WERI-Rb-1 (cell line): ENCODE measurements at regions not wholly inside any gene's neighbourhood (a gene's known extent, or its start where the extent isn't known, plus 50 kb on each side); places are given as distances from the start of the nearest gene placed in this dataset.

Experiments used
- DNase-seq: peaks from one replicate; pipeline ENCODE4 v3.0.0-alpha.2; 2020
- H3K27ac ChIP-seq: fragments of 250-450 bp; sonication (Bioruptor Pico); 2 replicates; pipeline ENCODE4 v1.5.1; 2020; ENCODE audit warnings: mild to moderate bottlenecking, moderate library complexity
- H3K27me3 ChIP-seq: fragments of 250-450 bp; sonication (Bioruptor Pico); 2 replicates; pipeline ENCODE4 v1.5.1; 2021; ENCODE audit warnings: mild to moderate bottlenecking, low read depth, moderate library complexity; ENCODE audit not compliant: insufficient read depth, severe bottlenecking
- H3K36me3 ChIP-seq: fragments of 250-450 bp; sonication (Bioruptor Pico); 2 replicates; pipeline ENCODE4 v1.5.1; 2020; ENCODE audit warnings: mild to moderate bottlenecking, moderate library complexity
- H3K4me3 ChIP-seq: 2 replicates; pipeline ENCODE4 v1.5.1; 2011; ENCODE audit warnings: low read depth, mild to moderate bottlenecking, control low read depth, low read length
- H3K9me3 ChIP-seq: fragments of 250-450 bp; sonication (Bioruptor Pico); 2 replicates; pipeline ENCODE4 v1.5.1; 2021; ENCODE audit warnings: mild to moderate bottlenecking, moderate library complexity; ENCODE audit not compliant: severe bottlenecking
- TF ChIP-seq, protein P1 (sequence below): IDR thresholded peaks from 2 replicates; pipeline ENCODE4 v1.5.1; 2011; ENCODE audit warnings: low read depth, mild to moderate bottlenecking, control low read depth, inconsistent platforms, low read length

DNA sequence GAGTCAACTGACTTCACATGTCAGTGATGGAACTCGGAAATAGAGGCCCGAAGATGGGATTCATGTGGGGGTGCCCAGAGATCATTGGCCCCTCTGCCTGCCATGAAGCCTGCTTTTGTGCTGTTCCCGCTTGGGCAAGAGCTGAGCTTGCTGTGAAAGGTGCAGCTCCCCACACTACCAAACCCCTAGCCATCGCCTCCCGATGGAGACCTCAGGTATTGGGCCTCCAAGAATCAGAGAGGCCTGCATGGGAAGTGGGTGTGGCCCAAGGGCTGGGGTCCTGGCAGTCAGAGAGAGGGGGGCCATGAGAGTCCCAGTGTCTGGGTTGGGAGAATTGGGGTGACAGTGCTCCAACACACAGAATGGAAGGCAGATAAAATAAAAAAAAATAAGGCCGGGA lies 160.9 kb downstream of the SOD2 start:
- H3K9me3 ChIP-seq = no peaks in the 10 kb centered on the region
- H3K4me3 ChIP-seq = no peak overlapping the region
- peaks cover 46% of the 10 kb centered on the region for H3K27me3 ChIP-seq
- no peak for DNase-seq
- H3K36me3 ChIP-seq = no peaks in the 10 kb centered on the region
- H3K27ac ChIP-seq = no peak overlapping the region
- TF ChIP-seq, protein P1, sequence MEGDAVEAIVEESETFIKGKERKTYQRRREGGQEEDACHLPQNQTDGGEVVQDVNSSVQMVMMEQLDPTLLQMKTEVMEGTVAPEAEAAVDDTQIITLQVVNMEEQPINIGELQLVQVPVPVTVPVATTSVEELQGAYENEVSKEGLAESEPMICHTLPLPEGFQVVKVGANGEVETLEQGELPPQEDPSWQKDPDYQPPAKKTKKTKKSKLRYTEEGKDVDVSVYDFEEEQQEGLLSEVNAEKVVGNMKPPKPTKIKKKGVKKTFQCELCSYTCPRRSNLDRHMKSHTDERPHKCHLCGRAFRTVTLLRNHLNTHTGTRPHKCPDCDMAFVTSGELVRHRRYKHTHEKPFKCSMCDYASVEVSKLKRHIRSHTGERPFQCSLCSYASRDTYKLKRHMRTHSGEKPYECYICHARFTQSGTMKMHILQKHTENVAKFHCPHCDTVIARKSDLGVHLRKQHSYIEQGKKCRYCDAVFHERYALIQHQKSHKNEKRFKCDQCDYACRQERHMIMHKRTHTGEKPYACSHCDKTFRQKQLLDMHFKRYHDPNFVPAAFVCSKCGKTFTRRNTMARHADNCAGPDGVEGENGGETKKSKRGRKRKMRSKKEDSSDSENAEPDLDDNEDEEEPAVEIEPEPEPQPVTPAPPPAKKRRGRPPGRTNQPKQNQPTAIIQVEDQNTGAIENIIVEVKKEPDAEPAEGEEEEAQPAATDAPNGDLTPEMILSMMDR = no peak

DNA sequence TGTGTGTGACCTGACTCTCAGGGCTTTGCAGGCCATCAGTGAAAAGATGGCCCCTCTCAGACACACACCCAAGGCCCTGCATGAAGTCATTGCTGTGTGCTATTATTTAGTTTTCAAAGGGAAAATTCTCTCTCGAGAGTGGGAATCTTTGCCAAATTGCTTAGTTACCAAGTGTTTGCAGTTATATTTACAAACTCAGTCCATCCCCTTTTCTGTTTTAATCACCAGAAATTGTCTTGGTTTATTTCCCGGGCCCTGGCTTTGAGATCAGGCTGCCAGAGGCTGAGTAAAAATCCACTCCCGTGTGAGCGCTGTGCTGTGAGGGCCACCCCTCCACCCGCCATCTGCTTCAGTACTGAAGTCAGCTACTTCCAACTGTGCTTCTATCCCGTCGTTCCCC lies 163.1 kb downstream of the SOD2 start:
- H3K36me3 ChIP-seq = no peaks in the 10 kb centered on the region
- TF ChIP-seq, protein P1 = no peak
- peaks cover 42% of the 10 kb centered on the region for H3K27me3 ChIP-seq
- H3K27ac ChIP-seq = no peak overlapping the region
- no peaks in the 10 kb centered on the region for H3K9me3 ChIP-seq
- H3K4me3 ChIP-seq = no peak overlapping the region
- DNase-seq = no peak

DNA sequence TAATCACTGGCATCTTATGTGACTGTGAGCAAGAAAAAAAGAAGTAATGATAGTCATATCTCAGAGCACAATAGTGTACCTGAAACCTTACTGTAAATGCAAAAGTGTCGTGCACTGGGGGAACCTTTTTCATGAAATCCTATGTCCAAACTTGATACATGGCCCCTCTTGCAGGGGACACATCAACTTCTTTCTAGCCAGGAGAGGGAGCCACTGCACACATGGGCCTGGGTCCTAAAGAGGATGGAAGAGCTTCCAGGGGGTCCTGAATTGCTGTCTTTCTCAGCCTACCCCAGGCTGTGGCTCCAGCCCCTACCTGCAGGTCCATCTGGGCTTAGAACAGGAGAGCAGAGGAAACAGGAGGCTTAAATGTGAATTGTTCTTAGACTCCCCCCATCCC lies 165.7 kb downstream of the SOD2 start:
- Histone ChIP-seq H3K27ac (no peak overlapping the region), H3K27me3 (peaks cover 40% of the 10 kb centered on the region), H3K9me3 (no peaks in the 10 kb centered on the region), H3K36me3 (no peaks in the 10 kb centered on the region), H3K4me3 (no peak overlapping the region)
- TF ChIP-seq, protein P1 = no peak
- DNase-seq = no peak

DNA sequence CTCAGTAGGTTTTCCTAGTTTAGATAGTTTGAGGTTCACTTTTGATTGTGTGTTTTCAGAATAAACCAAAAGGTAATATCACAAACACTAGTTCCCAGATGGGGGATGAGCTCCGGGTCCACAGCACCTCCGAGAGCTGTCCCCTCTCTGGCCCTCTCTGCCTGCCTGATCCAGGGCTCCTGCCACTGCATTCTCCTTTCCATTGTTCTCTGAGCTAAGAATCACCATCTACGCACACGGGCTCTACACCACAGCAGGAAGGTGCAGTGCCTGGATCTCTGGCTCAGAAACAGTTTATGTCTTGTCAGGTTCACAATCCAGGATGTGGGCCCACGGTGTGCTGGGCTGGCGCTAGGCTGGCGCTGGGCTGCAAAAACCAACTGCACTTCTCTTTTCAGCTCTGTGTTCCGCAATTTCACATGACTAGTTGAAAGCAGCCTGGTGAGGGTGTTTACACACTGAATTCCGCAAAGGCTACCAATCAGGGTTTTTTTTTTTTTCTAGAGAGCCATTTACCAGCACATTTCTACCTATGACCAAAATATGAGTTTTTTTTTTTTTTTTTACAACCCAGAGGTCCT lies 167.5 kb downstream of the SOD2 start:
- Histone ChIP-seq H3K27ac (no peak overlapping the region), H3K27me3 (peaks cover 49% of the 10 kb centered on the region), H3K36me3 (no peaks in the 10 kb centered on the region), H3K9me3 (no peaks in the 10 kb centered on the region), H3K4me3 (no peak overlapping the region)
- TF ChIP-seq, protein P1 = no peak
- no peak for DNase-seq

DNA sequence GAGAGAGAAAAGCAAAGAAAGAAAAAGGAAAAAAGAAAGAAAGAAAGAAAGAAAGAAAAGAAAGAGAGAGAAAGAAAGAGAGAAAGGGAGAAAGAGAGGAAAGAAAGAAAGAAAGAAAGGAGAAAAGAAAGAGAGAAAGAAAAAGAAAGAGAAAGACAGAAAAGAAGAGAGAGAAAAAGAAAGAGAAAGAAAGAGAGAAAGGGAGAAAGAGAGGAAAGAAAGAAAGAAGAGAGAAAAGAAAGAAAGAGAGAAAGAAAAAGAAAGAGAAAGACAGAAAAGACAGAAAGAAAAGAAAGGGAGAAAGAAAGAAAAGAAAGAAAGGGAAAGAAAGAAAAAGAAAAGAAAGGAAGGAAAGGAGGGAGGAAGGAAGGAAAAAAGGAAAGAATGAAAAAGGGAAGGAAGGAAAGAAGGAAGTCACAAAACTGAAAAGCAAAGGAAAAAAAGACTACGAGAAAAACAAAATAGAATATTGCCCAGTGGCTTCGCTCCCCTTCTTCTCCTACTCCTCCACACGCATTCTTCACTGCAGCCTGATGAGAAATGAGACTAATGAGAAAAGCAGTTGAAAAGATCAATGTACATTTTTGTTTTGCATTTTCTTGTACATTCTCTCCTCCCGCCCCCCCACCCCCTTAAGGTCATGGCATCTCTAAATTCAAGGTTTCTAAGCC lies 170.0 kb downstream of the SOD2 start:
- Histone ChIP-seq H3K27me3 (peaks cover 50% of the 10 kb centered on the region), H3K4me3 (no peak overlapping the region), H3K27ac (no peak overlapping the region), H3K9me3 (no peaks in the 10 kb centered on the region), H3K36me3 (no peaks in the 10 kb centered on the region)
- DNase-seq = no peak
- TF ChIP-seq, protein P1 = no peak

DNA sequence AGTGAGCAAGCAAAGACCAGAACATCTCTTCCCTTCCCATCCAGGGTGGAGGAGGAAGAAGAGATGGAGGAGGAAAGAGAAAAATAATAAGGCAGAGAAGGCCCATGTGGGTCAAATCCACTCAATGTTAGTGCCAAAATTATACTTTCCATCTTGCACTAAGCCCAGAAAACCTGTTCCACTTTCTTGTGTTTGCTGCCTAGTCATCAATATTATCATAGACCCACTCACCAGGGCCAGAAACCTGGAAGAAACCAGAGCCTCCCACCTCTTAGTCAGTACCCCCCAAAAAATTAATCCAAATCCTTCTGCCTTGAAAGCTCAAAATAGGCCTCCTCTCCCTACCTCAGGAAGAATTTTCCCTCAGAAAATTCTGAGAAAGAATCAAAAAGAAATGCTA lies 171.1 kb downstream of the SOD2 start:
- no peaks in the 10 kb centered on the region for H3K36me3 ChIP-seq
- no peak overlapping the region for H3K4me3 ChIP-seq
- no peak for DNase-seq
- TF ChIP-seq, protein P1 = no peak
- no peaks in the 10 kb centered on the region for H3K9me3 ChIP-seq
- no peak overlapping the region for H3K27ac ChIP-seq
- peaks cover 42% of the 10 kb centered on the region for H3K27me3 ChIP-seq
